ENCODE measurements at regions not wholly inside any gene's neighbourhood (a gene's known extent, or its start where the extent isn't known, plus 50 kb on each side); places are given as distances from the start of the nearest gene placed in this dataset.

DNA sequence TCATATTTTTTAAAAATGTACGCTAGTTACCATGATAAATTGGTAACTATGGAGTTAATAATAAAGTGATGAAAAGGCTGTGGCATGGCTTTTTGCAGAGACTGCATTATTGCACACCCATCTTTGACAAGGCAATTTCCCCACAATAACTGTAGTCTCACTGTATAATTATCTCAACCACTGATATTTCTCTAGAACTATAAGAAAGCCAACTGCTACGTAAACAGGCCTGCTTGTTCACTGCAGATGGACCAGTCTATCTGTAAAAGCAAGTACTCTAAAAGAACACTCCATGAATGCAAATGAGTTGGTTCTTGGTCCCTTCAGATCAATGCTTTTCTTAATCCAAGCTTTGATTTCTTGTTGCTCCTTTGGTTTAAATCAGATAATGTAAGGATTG, 218.7 kb downstream of the RBM43 start:
- no peak for DNase-seq (ENCODE audit: low read depth, low spot score)
- Histone ChIP-seq H3K4me3 (replicated peaks in 1 of 3; ENCODE audit: insufficient read depth in 1 of 3, low read depth in 1 of 3, low read length in 3 of 3) (no peak overlapping the region), H3K9ac (replicated peaks; ENCODE audit: extremely low read depth, insufficient read depth, low read length) (no peak overlapping the region), H2AFZ (ENCODE audit: low read depth, low read length) (no peak overlapping the region), H3K36me3 (ENCODE audit: control insufficient read depth in 2 of 2, extremely low read depth in 1 of 2, insufficient read depth in 2 of 2, low read length in 2 of 2) (no peaks in the 10 kb centered on the region), H3K27me3 (ENCODE audit: control insufficient read depth in 2 of 2, insufficient read depth in 2 of 2, low read length in 2 of 2) (no peaks in the 10 kb centered on the region), H3K79me2 (ENCODE audit: control insufficient read depth, insufficient read depth, low read length) (no peaks in the 10 kb centered on the region), H3K9me1 (replicated peaks; ENCODE audit: control insufficient read depth, extremely low read depth, insufficient read depth, low read length) (no peaks in the 10 kb centered on the region), H3K27ac (ENCODE audit: insufficient read depth, low read depth, low read length) (no peak overlapping the region), H3K4me2 (ENCODE audit: insufficient read depth, low read length) (no peak overlapping the region), H4K20me1 (replicated peaks; ENCODE audit: control insufficient read depth, extremely low read depth, insufficient read depth, low read length) (no peaks in the 10 kb centered on the region), H3K4me1 (ENCODE audit: control insufficient read depth, extremely low read depth, insufficient read depth, low read length) (no peaks in the 10 kb centered on the region), H3K9me3 (replicated peaks; ENCODE audit: control insufficient read depth, insufficient read depth, low read length) (no peaks in the 10 kb centered on the region)
- ChIA-PET CTCF (interaction anchor here (3.1 kb wide), 1 partner anchor 8 kb away, joined by 11 read pairs; no protein-coding TSS in a partner anchor), POLR2A (no interaction called here)
- BruUV-seq (replicated peaks): no TSS peak
- no peak for TF ChIP-seq POLR2A (IDR thresholded peaks at IDR 0.05; ENCODE audit: low read depth, low read length)
- no peak for TF ChIP-seq FOS (IDR thresholded peaks at IDR 0.05; ENCODE audit: borderline replicate concordance, insufficient read depth, low read length)
- no peak for TF ChIP-seq EZH2 (IDR thresholded peaks at IDR 0.05; ENCODE audit: borderline replicate concordance, low read depth, low read length, severe bottlenecking)
- TF ChIP-seq, protein P1, sequence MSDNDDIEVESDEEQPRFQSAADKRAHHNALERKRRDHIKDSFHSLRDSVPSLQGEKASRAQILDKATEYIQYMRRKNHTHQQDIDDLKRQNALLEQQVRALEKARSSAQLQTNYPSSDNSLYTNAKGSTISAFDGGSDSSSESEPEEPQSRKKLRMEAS (IDR thresholded peaks at IDR 0.05; ENCODE audit: insufficient read depth, insufficient read length): no peak
- TF ChIP-seq GATA2 (IDR thresholded peaks at IDR 0.05; ENCODE audit: insufficient read depth, insufficient read length, low read depth, low read length): no peak
- TF ChIP-seq MYC (IDR thresholded peaks at IDR 0.05; ENCODE audit: low read depth, low read length): no peak
- TF ChIP-seq JUN (IDR thresholded peaks at IDR 0.05; ENCODE audit: borderline replicate concordance, insufficient read depth, insufficient read length, low read depth): no peak
- no peak for TF ChIP-seq POLR2AphosphoS5 (IDR thresholded peaks at IDR 0.05; ENCODE audit: insufficient read depth, low read depth, low read length)
- no peak for TF ChIP-seq CTCF (IDR thresholded peaks at IDR 0.05; ENCODE audit: extremely low read depth in 1 of 2, insufficient read depth in 1 of 2, low read depth in 1 of 2, low read length in 2 of 2)
- intact Hi-C loops (cut with micrococcal nuclease): no loop called here
- dilution Hi-C loops (cut with MboI; ENCODE audit: extremely low pct_ligation_motif_present, low sequenced_read_pairs): no loop called here
- no peak for FAIRE-seq

Data from endothelial cell of umbilical vein (primary cell).